Liver (tissue), 8 donors: ENCODE measurements at regions not wholly inside any gene's neighbourhood (a gene's known extent, or its start where the extent isn't known, plus 50 kb on each side); places are given as distances from the start of the nearest gene placed in this dataset.

Experiments
- DNase-seq: peaks from one replicate; pipeline ENCODE4 v3.0.0-alpha.2; 2017; ENCODE audit warnings: low spot score
- H3K27ac ChIP-seq, 2 donors: one replicate each; pipeline ENCODE4 v1.7.0; 2013; ENCODE audit warnings: inconsistent platforms in 2 of 2, low read length in 2 of 2, control low read depth in 1 of 2, low read depth in 1 of 2, mild to moderate bottlenecking in 1 of 2
- H3K27me3 ChIP-seq, 4 donors: one replicate each; pipeline versions ENCODE4 v1.6.1 to v1.7.0; 2013; ENCODE audit warnings: low read length in 3 of 4, inconsistent platforms in 1 of 4, mild to moderate bottlenecking in 1 of 4, moderate library complexity in 1 of 4; ENCODE audit not compliant: control insufficient read depth in 4 of 4, insufficient read depth in 4 of 4
- H3K36me3 ChIP-seq, 4 donors: one replicate each; pipeline versions ENCODE4 v1.6.1 to v1.7.0; 2013; ENCODE audit warnings: low read length in 3 of 4, mild to moderate bottlenecking in 3 of 4, low read depth in 1 of 4, moderate library complexity in 1 of 4; ENCODE audit not compliant: control insufficient read depth in 4 of 4, insufficient read depth in 3 of 4
- H3K4me1 ChIP-seq, 4 donors: one replicate each; pipeline versions ENCODE4 v1.6.1 to v1.7.0; 2013; ENCODE audit warnings: low read length in 3 of 4, mild to moderate bottlenecking in 3 of 4, moderate library complexity in 1 of 4; ENCODE audit not compliant: control insufficient read depth in 4 of 4, insufficient read depth in 4 of 4
- H3K4me3 ChIP-seq, 3 donors: one replicate each; pipeline versions ENCODE4 v1.6.1 to v1.7.0; 2013; ENCODE audit warnings: low read length in 3 of 3, control low read depth in 1 of 3, low read depth in 1 of 3, mild to moderate bottlenecking in 1 of 3
- H3K9ac ChIP-seq, 2 donors: one replicate each; pipeline ENCODE4 v1.7.0; 2013; ENCODE audit warnings: low read length in 2 of 2, mild to moderate bottlenecking in 2 of 2, moderate library complexity in 2 of 2, control low read depth in 1 of 2, low read depth in 1 of 2
- H3K9me3 ChIP-seq, 4 donors: one replicate each; pipeline versions ENCODE4 v1.6.1 to v1.7.0; 2013; ENCODE audit warnings: low read length in 3 of 4; ENCODE audit not compliant: control insufficient read depth in 4 of 4
- ATF3 ChIP-seq: IDR thresholded peaks from 2 replicates; pipeline ENCODE4 v1.6.1; 2016; ENCODE audit warnings: antibody characterized with exemption
- CTCF ChIP-seq: fragments of 150-350 bp; IDR thresholded peaks from 2 replicates; pipeline ENCODE4 v1.5.1; 2017; ENCODE audit warnings: improper control_type of control experiment, low read depth, low read length; ENCODE audit not compliant: missing input control
- EGR1 ChIP-seq, 2 donors: IDR thresholded peaks; 2 replicates each; pipeline ENCODE4 v1.6.1; 2016 to 2018; ENCODE audit warnings: antibody characterized with exemption in 2 of 2, low read depth in 2 of 2
- FOXA1 ChIP-seq: IDR thresholded peaks from 2 replicates; pipeline ENCODE4 v1.6.1; 2016; ENCODE audit warnings: antibody characterized with exemption
- FOXA2 ChIP-seq: IDR thresholded peaks from 2 replicates; pipeline ENCODE4 v1.6.1; 2016; ENCODE audit warnings: antibody characterized with exemption
- GABPA ChIP-seq, 2 donors: IDR thresholded peaks in 1 of 2; conservative IDR thresholded peaks in 1 of 2; 2 replicates each; pipeline ENCODE4 v1.6.1; 2016; ENCODE audit warnings: antibody characterized with exemption in 2 of 2, mild to moderate bottlenecking in 1 of 2, moderate library complexity in 1 of 2
- HNF4A ChIP-seq, 2 donors: conservative IDR thresholded peaks; 2 replicates each; pipeline ENCODE4 v1.6.1; 2016; ENCODE audit warnings: antibody characterized with exemption in 2 of 2, mild to moderate bottlenecking in 2 of 2
- HNF4G ChIP-seq: IDR thresholded peaks from 2 replicates; pipeline ENCODE4 v1.6.1; 2016; ENCODE audit warnings: antibody characterized with exemption
- JUND ChIP-seq, 2 donors: IDR thresholded peaks; 2 replicates each; pipeline ENCODE4 v1.6.1; 2016; ENCODE audit warnings: antibody characterized with exemption in 2 of 2
- MAX ChIP-seq: IDR thresholded peaks from 2 replicates; pipeline ENCODE4 v1.6.1; 2016; ENCODE audit warnings: antibody characterized with exemption
- NR2F2 ChIP-seq: IDR thresholded peaks from 2 replicates; pipeline ENCODE4 v1.6.1; 2016; ENCODE audit warnings: antibody characterized with exemption
- RAD21 ChIP-seq, 2 donors: IDR thresholded peaks; 2 replicates each; pipeline ENCODE4 v1.6.1; 2016; ENCODE audit warnings: antibody characterized with exemption in 2 of 2, mild to moderate bottlenecking in 2 of 2
- REST ChIP-seq: IDR thresholded peaks from 2 replicates; pipeline ENCODE4 v1.6.1; 2016; ENCODE audit warnings: antibody characterized with exemption, mild to moderate bottlenecking
- RXRA ChIP-seq, 2 donors: IDR thresholded peaks; 2 replicates each; pipeline ENCODE4 v1.6.1; 2017 to 2018; ENCODE audit warnings: antibody characterized with exemption in 2 of 2, mild to moderate bottlenecking in 1 of 2
- SP1 ChIP-seq: IDR thresholded peaks from 2 replicates; pipeline ENCODE4 v1.6.1; 2018; ENCODE audit warnings: antibody characterized with exemption, mild to moderate bottlenecking
- TAF1 ChIP-seq: conservative IDR thresholded peaks from 2 replicates; pipeline ENCODE4 v1.6.1; 2016; ENCODE audit warnings: antibody characterized with exemption, mild to moderate bottlenecking
- YY1 ChIP-seq: IDR thresholded peaks from 2 replicates; pipeline ENCODE4 v1.6.1; 2016; ENCODE audit warnings: antibody characterized with exemption, mild to moderate bottlenecking
- ZBTB33 ChIP-seq: IDR thresholded peaks from 2 replicates; pipeline ENCODE4 v1.6.1; 2016; ENCODE audit warnings: antibody characterized with exemption
- WGBS: extraction: QIAGEN DNeasy Blood & Tissue Kit; methylation state at CpG from one replicate; pipeline ENCODE4 v1.1.7; 2013; 5-methylcytosine and 5-hydroxymethylcytosine counted together
- donor health status: healthy.
- donor health status: healthy.
- donor health status: healthy.
- donor health status: healthy.
- donor health status: healthy.

GRCh38 chr1:170221031-170221430 is 75.3 kb downstream of the NTMT2 start:
- Histone ChIP-seq H3K4me1 (no peaks in the 10 kb centered on the region), H3K9ac (no peak overlapping the region), H3K27me3 (no peaks in the 10 kb centered on the region), H3K9me3 (no peaks in the 10 kb centered on the region), H3K27ac (no peak overlapping the region), H3K4me3 (no peak overlapping the region), H3K36me3 (no peaks in the 10 kb centered on the region)
- TF ChIP-seq JUND (IDR thresholded peaks at IDR 0.05): no peak
- TF ChIP-seq RXRA (IDR thresholded peaks at IDR 0.05): no peak
- no peak for TF ChIP-seq SP1
- no peak for TF ChIP-seq EGR1 (IDR thresholded peaks at IDR 0.05; ENCODE audit: low read depth in 2 of 2)
- no peak for TF ChIP-seq REST
- TF ChIP-seq FOXA2: no peak
- TF ChIP-seq ZBTB33: no peak
- no peak for TF ChIP-seq HNF4A (conservative IDR thresholded peaks at IDR 0.05)
- no peak for TF ChIP-seq CTCF
- no peak for TF ChIP-seq HNF4G
- TF ChIP-seq FOXA1: no peak
- TF ChIP-seq NR2F2: no peak
- no peak for TF ChIP-seq RAD21 (IDR thresholded peaks at IDR 0.05)
- no peak for TF ChIP-seq GABPA (IDR thresholded peaks at IDR 0.05 in 1 of 2, conservative IDR thresholded peaks at IDR 0.05 in 1 of 2)
- TF ChIP-seq YY1: no peak
- TF ChIP-seq MAX: no peak
- no peak for TF ChIP-seq TAF1
- TF ChIP-seq ATF3: no peak
- no peak for DNase-seq
- 79% methylated on average over 2 of the region's 2 CpGs for WGBS

- H3K9me3 ChIP-seq: no peaks in the 10 kb centered on the region
- TF ChIP-seq YY1 (no peak), NR2F2 (no peak), TAF1 (no peak), ATF3 (no peak), MAX (no peak), RXRA (IDR thresholded peaks at IDR 0.05) (no peak), FOXA1 (no peak), FOXA2 (no peak), SP1 (no peak), CTCF (no peak), JUND (IDR thresholded peaks at IDR 0.05) (no peak), HNF4A (conservative IDR thresholded peaks at IDR 0.05) (no peak), GABPA (IDR thresholded peaks at IDR 0.05 in 1 of 2, conservative IDR thresholded peaks at IDR 0.05 in 1 of 2) (no peak)
Measured at GRCh38 chr1:170221495-170221894, 75.7 kb downstream of the NTMT2 start.

More at GRCh38 chr1:170221495-170221894, 75.7 kb downstream of the NTMT2 start:
- 62% methylated on average over 2 of the region's 2 CpGs for WGBS
- Histone ChIP-seq H3K4me1 (no peaks in the 10 kb centered on the region), H3K9ac (no peak overlapping the region), H3K4me3 (no peak overlapping the region), H3K27ac (no peak overlapping the region), H3K36me3 (no peaks in the 10 kb centered on the region), H3K27me3 (no peaks in the 10 kb centered on the region)
- no peak for DNase-seq
